Gastrocnemius medialis (tissue), 4 donors: ENCODE measurements at regions not wholly inside any gene's neighbourhood (a gene's known extent, or its start where the extent isn't known, plus 50 kb on each side); places are given as distances from the start of the nearest gene placed in this dataset.

Experiments
- CTCF ChIP-seq, 5 experiments: fragments of 450-650 bp in 3 of 5; fragments of 200-600 bp in 2 of 5; sonication (generic) in 2 of 5; IDR thresholded peaks in 4 of 5; conservative IDR thresholded peaks in 1 of 5; 1 replicate in 4 of 5; 2 replicates in 1 of 5; pipeline ENCODE4 v1.5.1; 2016 to 2019; ENCODE audit warnings: antibody characterized with exemption in 5 of 5, mild to moderate bottlenecking in 3 of 5, moderate library complexity in 3 of 5
- POLR2A ChIP-seq, 2 donors: fragments of 450-650 bp; IDR thresholded peaks; one replicate each; pipeline ENCODE4 v1.6.1; 2017; ENCODE audit warnings: antibody characterized with exemption in 2 of 2, mild to moderate bottlenecking in 2 of 2, moderate library complexity in 2 of 2

GRCh38 chr12:90327793-90328743, 619.4 kb upstream of the ATP2B1 start:
- no peak for TF ChIP-seq CTCF (IDR thresholded peaks at IDR 0.05 in 4 of 5, conservative IDR thresholded peaks at IDR 0.05 in 1 of 5)
- no peak for TF ChIP-seq POLR2A (IDR thresholded peaks at IDR 0.05)
